MCF 10A (cell line): ENCODE measurements at regions not wholly inside any gene's neighbourhood (a gene's known extent, or its start where the extent isn't known, plus 50 kb on each side); places are given as distances from the start of the nearest gene placed in this dataset.

Experiments
- BruUV-seq: library from RNA; stranded (reverse); fragments of 400-500 nt; replicated peaks from 2 replicates; lab custom pipeline; 2021; lab: Mats Ljungman, UMichigan
- CTCF ChIA-PET: fragments of 300-600 bp; sonication (Branson Sonifier 250); formaldehyde crosslinking; extraction: SDS; loops from one replicate; lab custom pipeline; 2021; ENCODE audit warnings: antibody characterized with exemption, inconsistent platforms; lab: Yijun Ruan, JAX
- POLR2A ChIA-PET: fragments of 300-600, 350-650 bp; sonication (Branson Sonifier 250); formaldehyde crosslinking; extraction: SDS; loops from one replicate; lab custom pipeline; 2020; ENCODE audit warnings: antibody characterized with exemption, inconsistent platforms; lab: Yijun Ruan, JAX
- DNase-seq: peaks from one replicate; pipeline ENCODE4 v3.0.0-alpha.2; 2018; ENCODE audit not compliant: unreplicated experiment
- H3K27ac Mint-ChIP-seq: one replicate; pipeline ENCODE4 v1.8.0; 2022; ENCODE audit warnings: mild to moderate bottlenecking, low read depth, mixed read lengths; ENCODE audit not compliant: unreplicated experiment
- H3K27me3 Mint-ChIP-seq: one replicate; pipeline ENCODE4 v1.8.0; 2022; ENCODE audit warnings: mixed read lengths; ENCODE audit not compliant: insufficient read depth, unreplicated experiment
- H3K36me3 Mint-ChIP-seq: one replicate; pipeline ENCODE4 v1.8.0; 2022; ENCODE audit warnings: mild to moderate bottlenecking, moderate library complexity, mixed read lengths; ENCODE audit not compliant: insufficient read depth, unreplicated experiment
- H3K4me1 Mint-ChIP-seq: one replicate; pipeline ENCODE4 v1.8.0; 2022; ENCODE audit warnings: mixed read lengths; ENCODE audit not compliant: insufficient read depth, unreplicated experiment
- H3K4me3 Mint-ChIP-seq: one replicate; pipeline ENCODE4 v1.8.0; 2022; ENCODE audit warnings: mild to moderate bottlenecking, moderate library complexity, mixed read lengths; ENCODE audit not compliant: unreplicated experiment
- H3K9me3 Mint-ChIP-seq: one replicate; pipeline ENCODE4 v1.8.0; 2022; ENCODE audit warnings: mixed read lengths; ENCODE audit not compliant: unreplicated experiment
- intact Hi-C: fragments of 100-400 bp; cut with micrococcal nuclease; formaldehyde crosslinking; loops from 2 replicates; pipeline ENCODE4 v1.14.1; 2022
- TF ChIP-seq, protein P1 (sequence below): fragments of 200-600 bp; IDR thresholded peaks from one replicate; pipeline ENCODE4 v1.8.0; 2022; ENCODE audit warnings: antibody characterized with exemption, mild to moderate bottlenecking; ENCODE audit not compliant: unreplicated experiment

DNA sequence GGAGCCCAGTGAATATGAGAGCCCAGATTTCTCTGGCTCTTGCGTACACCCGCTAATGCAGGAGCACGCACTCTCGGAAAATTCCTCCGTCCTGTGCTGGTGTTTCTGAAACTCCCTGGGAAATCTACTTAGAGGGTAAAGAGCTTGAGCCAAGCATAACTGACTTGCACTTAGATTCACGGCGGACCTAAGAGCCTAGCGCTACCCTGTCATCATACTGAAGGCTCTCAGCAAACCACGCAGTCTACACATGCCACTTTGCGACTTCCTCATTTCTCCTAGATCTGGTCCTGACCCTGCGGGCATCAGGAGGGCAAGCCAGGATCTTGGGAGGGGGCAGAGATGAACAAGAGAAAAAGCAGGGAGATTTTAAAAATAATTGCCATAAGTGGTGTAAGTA, 324.7 kb downstream of the CD83 start:
- TF ChIP-seq, protein P1, sequence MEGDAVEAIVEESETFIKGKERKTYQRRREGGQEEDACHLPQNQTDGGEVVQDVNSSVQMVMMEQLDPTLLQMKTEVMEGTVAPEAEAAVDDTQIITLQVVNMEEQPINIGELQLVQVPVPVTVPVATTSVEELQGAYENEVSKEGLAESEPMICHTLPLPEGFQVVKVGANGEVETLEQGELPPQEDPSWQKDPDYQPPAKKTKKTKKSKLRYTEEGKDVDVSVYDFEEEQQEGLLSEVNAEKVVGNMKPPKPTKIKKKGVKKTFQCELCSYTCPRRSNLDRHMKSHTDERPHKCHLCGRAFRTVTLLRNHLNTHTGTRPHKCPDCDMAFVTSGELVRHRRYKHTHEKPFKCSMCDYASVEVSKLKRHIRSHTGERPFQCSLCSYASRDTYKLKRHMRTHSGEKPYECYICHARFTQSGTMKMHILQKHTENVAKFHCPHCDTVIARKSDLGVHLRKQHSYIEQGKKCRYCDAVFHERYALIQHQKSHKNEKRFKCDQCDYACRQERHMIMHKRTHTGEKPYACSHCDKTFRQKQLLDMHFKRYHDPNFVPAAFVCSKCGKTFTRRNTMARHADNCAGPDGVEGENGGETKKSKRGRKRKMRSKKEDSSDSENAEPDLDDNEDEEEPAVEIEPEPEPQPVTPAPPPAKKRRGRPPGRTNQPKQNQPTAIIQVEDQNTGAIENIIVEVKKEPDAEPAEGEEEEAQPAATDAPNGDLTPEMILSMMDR: no peak
- H3K9me3 Mint-ChIP-seq: no peaks in the 10 kb centered on the region
- H3K4me3 Mint-ChIP-seq: no peak overlapping the region
- no TSS peak for BruUV-seq
- no peak overlapping the region for H3K27ac Mint-ChIP-seq
- no peak for DNase-seq
- ChIA-PET CTCF (no interaction called here), POLR2A (interaction anchor here (0.7 kb wide), 1 partner anchor 10 kb away, joined by 3 read pairs; no protein-coding TSS in a partner anchor)
- intact Hi-C loops: no loop called here
- no peaks in the 10 kb centered on the region for H3K36me3 Mint-ChIP-seq
- no peaks in the 10 kb centered on the region for H3K4me1 Mint-ChIP-seq
- H3K27me3 Mint-ChIP-seq: no peaks in the 10 kb centered on the region

DNA sequence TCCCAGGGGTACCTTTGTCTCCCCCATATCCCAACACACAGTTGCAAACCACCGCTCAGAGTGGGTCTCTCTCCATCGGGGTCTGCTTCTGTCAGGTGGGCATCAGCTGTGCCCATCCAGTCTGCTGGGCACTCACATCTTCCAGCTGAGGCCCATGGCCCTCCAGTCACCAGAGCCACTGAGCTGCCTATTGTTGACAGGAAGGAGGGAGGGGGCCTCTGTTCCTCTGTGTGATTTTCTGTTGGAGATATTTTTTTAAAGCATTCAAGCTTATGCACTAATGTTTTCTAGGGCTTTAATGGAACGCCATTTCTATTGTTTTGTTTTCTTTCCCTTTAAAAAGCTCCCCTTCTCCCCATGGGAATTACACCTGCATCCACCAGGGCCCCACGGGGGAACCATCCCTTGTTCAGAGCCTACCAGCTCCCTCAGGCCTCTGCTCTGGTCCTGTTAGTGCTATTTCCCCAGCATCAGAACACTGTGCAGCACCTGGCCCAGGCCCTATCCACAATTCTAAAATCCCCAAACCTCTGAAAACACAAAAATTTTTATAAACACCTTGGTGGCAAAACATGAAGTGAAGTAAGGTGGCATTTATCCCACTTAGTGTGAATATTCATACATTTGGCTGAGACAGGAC, 326.2 kb downstream of the CD83 start:
- no peak overlapping the region for H3K4me3 Mint-ChIP-seq
- H3K27me3 Mint-ChIP-seq: no peaks in the 10 kb centered on the region
- TF ChIP-seq, protein P1: no peak
- BruUV-seq: no TSS peak
- DNase-seq: no peak
- H3K36me3 Mint-ChIP-seq: no peaks in the 10 kb centered on the region
- intact Hi-C loops: no loop called here
- ChIA-PET CTCF (interaction anchor here (0.6 kb wide), 1 partner anchor 26 kb away, joined by 3 read pairs; no protein-coding TSS in a partner anchor), POLR2A (no interaction called here)
- no peaks in the 10 kb centered on the region for H3K9me3 Mint-ChIP-seq
- no peaks in the 10 kb centered on the region for H3K4me1 Mint-ChIP-seq
- H3K27ac Mint-ChIP-seq: no peak overlapping the region

- no TSS peak for BruUV-seq
- Mint-ChIP-seq H3K27ac (no peak overlapping the region), H3K36me3 (no peaks in the 10 kb centered on the region), H3K4me1 (no peaks in the 10 kb centered on the region), H3K9me3 (no peaks in the 10 kb centered on the region), H3K27me3 (no peaks in the 10 kb centered on the region), H3K4me3 (no peak overlapping the region)
- ChIA-PET CTCF (interaction anchor here (0.6 kb wide), 1 partner anchor 27 kb away, joined by 3 read pairs; no protein-coding TSS in a partner anchor), POLR2A (no interaction called here)
- no peak for DNase-seq
- intact Hi-C loops: no loop called here
- TF ChIP-seq, protein P1: no peak
These were observed 326.9 kb downstream of the CD83 start for GRCh38 chr6:14444295-14444972.

- intact Hi-C loops: no loop called here
- no peaks in the 10 kb centered on the region for H3K36me3 Mint-ChIP-seq
- H3K27ac Mint-ChIP-seq: no peak overlapping the region
- H3K9me3 Mint-ChIP-seq: no peaks in the 10 kb centered on the region
- H3K4me1 Mint-ChIP-seq: no peaks in the 10 kb centered on the region
- H3K27me3 Mint-ChIP-seq: no peaks in the 10 kb centered on the region
- H3K4me3 Mint-ChIP-seq: no peak overlapping the region
- CTCF ChIA-PET: interaction anchor here (0.7 kb wide), 1 partner anchor 403 kb away, joined by 3 read pairs; no protein-coding TSS in a partner anchor
- POLR2A ChIA-PET: no interaction called here
- no peak for DNase-seq
- TF ChIP-seq, protein P1: no peak
- BruUV-seq: no TSS peak
These were observed 329.7 kb downstream of the CD83 start for GRCh38 chr6:14447240-14447639.
